SIG-M5 treated with dmso at 0.1 percent for 504 hours (cell line): ENCODE measurements at regions not wholly inside any gene's neighbourhood (a gene's known extent, or its start where the extent isn't known, plus 50 kb on each side); places are given as distances from the start of the nearest gene placed in this dataset.
"Not testable (repeated sequence)": the region's sequence is repeated elsewhere in the genome, so short reads cannot be mapped to it uniquely, and the experiment has no call there.

Source experiments
- DNase-seq: peaks from one replicate; lab custom pipeline; 2025; ENCODE audit not compliant: unreplicated experiment; lab: John Stamatoyannopoulos, UW

- DNase-seq: no peak
Measured at GRCh38 chr10:121265360-121266123, 332.7 kb downstream of the FGFR2 start.

- no peak for DNase-seq
Measured at GRCh38 chr10:121266370-121266769, 331.9 kb downstream of the FGFR2 start.

GRCh38 chr10:121267236-121268003 lies 330.8 kb downstream of the FGFR2 start:
- no peak for DNase-seq

GRCh38 chr10:121268363-121268762 lies 329.9 kb downstream of the FGFR2 start:
- DNase-seq: no peak

- DNase-seq: no peak
Measured at GRCh38 chr10:121268863-121269432, 329.3 kb downstream of the FGFR2 start.

DNA sequence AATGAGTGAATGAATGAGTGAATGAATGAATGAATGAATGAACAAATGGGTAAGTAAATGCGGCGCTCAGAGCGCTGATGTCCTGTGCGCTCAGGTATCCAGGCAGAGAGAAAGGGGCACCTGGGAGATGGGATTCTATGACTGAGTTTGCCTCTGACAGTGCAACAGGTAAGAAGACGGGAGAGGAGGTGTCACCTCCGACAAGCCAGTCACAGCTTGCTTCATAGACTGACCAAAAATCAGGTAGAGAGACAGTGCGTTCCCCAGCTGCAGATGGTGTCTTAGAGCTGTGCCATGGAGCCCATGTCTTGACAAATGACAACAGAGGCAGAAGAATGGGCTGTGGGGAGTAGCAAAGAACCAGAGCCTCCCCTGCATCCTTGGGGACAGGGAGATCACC lies 327.3 kb downstream of the FGFR2 start:
- no peak for DNase-seq

- no peak for DNase-seq
Measured at GRCh38 chr10:121276046-121276445, 322.2 kb downstream of the FGFR2 start.

GRCh38 chr10:121276822-121277221 lies 321.4 kb downstream of the FGFR2 start:
- DNase-seq: no peak

DNA sequence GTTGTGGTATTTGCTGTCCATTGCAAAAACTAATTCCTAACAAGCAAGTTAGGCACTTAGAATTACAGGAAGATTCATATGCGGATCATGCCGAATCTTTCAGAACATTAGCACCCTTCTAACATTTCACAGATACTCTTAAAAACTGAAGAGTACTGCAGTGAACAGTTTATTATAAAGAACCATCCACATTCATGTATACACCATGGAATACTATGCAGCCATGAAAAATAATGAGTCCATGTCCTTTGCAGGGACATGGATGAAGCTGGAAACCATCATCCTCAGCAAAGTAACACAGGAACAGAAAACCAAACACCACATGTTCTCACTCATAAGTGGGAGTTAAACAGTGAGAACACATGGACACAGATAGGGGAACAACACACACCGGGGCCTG lies 319.9 kb downstream of the FGFR2 start:
- DNase-seq: not testable (repeated sequence)

DNA sequence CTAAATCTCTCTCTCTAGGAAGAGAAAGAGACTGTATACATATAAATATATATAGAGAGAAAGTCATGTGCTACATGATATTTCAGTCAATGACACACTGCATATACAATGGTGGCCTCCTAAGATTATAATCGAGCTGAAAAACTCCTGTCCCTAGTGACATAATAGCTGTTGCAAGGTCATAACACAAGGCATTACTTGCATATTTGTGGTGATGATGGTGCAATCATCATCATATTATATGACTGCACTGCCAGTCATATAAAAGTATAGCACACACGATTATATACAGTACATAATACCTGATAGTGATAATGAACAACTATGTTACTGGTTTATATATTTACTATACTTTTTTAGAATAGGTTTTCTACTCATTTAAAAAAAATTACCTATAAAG lies 316.7 kb downstream of the FGFR2 start:
- DNase-seq: no peak

- no peak for DNase-seq
Measured at GRCh38 chr10:121282264-121282663, 316.0 kb downstream of the FGFR2 start.

DNA sequence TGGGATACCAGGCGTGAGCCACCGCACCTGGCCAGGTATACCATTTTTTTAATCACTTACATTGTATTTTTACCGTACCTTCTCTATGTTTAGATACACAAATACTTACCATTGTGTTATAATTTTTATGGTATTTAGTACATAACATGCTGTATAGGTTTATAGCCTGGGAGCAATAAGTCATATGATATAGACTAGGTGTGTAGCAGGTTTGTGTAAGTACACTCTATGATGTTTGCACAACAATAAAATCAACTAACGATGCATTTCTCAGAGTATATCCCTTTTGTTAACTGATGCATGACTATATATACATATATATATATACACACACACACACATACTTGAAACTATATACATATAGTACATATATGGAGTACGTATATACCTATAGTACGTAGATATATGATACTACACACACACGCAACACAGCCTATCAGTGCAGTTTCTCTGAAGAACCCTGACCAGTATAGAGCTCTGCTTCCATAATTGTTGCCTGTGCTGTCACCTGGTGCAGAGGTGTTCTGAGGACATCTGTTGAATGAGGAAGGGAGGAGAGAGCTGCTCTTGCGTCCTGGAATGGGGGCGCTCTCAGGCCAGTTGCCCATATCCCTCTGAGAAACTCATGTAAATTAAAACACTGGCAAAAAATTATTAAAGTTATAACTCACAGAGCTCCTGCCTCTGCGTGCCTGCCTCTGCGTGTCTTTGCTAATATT lies 315.3 kb downstream of the FGFR2 start:
- no peak for DNase-seq

GRCh38 chr10:121284936-121285335 lies 313.3 kb downstream of the FGFR2 start:
- DNase-seq: no peak

- DNase-seq: no peak
Measured at GRCh38 chr10:121285406-121286196, 312.6 kb downstream of the FGFR2 start.

GRCh38 chr10:121288011-121288410 lies 310.2 kb downstream of the FGFR2 start:
- DNase-seq: no peak

DNA sequence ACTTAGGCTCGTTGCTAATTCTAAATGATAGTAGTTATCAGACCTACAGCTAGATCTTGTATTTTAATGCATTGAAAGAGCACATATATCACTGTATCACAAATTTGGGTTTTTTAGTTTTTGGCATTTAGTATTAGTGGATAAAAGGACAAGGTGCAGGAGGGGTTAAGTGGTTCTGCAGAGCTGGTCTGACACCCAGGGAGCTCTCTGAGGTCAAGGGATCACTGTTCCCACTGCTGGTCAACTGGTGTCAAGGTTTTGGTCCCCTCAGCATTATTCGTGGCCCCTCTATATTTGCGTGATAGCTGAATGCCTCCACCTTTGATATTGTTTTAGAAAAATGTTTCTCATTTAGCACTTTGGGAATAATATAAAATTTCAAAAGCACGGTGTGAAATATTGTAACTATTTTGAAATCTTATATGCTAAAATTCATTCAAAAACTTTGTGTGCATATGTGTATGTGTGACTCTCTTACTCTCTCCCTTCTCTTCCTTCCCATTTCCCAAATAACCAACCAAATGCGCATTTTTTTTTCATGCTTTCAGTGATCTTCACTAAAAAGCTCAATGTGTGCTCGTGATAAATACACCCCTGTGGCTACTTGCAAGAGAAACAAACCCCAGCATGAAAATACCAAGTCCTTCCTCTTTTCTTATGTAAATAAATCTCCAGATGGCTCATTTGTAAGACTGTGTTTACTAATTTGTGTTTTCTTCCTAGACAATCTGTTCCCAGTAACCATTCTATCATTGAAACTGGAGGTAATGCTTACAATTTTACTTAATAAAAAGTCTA lies 309.2 kb downstream of the FGFR2 start:
- no peak for DNase-seq

- DNase-seq: no peak
Measured at GRCh38 chr10:121289800-121290199, 308.4 kb downstream of the FGFR2 start.

DNA sequence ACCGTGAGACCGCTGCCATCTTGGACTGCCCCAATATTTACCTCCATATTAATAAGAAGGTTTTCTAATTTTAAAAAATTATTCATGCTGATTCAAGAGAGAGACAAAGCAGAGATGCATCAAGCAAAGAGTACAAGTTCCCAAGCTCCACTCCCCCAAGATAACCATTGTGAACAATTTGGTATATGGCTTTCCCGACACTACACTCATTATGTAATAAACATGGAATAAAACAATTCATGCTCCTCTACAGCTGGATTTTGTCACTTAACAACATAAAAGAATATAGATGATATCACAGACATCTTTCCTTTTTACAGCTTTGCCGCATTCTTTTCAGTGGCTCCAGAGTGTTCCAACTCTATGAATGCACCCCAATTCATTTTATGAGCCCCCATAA lies 307.6 kb downstream of the FGFR2 start:
- DNase-seq: no peak

DNA sequence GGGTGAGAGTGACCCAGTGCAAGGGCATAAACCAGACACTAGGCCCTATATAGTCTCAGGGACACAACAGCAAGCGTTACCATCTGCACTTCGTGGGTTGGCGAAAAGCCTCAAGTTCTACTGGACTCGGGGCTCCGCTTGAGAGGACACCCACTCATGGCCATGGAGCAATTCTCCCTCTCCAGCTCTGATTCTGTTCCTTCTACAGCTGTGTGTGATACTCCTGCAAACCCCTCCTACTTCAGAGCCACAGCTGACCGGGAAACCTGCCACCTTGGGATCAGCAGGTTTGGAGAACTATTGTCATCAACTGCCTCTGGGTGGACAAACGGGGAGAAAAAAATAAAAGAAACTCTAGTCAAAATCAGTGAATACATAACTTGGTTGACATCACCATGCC lies 306.9 kb downstream of the FGFR2 start:
- no peak for DNase-seq

GRCh38 chr10:121291823-121292222 lies 306.4 kb downstream of the FGFR2 start:
- peak; percentile 8 for DNase-seq
